HCT116 (cell line): ENCODE measurements at regions not wholly inside any gene's neighbourhood (a gene's known extent, or its start where the extent isn't known, plus 50 kb on each side); places are given as distances from the start of the nearest gene placed in this dataset.

Source experiments
- ATAC-seq: fragments of 200-7000 bp; cut with Tn5 transposase; 2 replicates; pipeline ENCODE4 v1.9.1; 2020; ENCODE audit warnings: mild to moderate bottlenecking, moderate library complexity
- BruUV-seq: library from RNA; stranded (reverse); fragments of 400-500 nt; replicated peaks from 2 replicates; lab custom pipeline; 2021; lab: Mats Ljungman, UMichigan
- CTCF ChIA-PET: fragments of 300-600 bp; sonication (Branson Sonifier 250); formaldehyde crosslinking; loops from one replicate; lab custom pipeline; 2021; ENCODE audit warnings: antibody characterized with exemption; lab: Charles Lee
- POLR2A ChIA-PET: fragments of 300-600, 350-600 bp; sonication (Branson Sonifier 250); formaldehyde crosslinking; loops from one replicate; lab custom pipeline; 2021; ENCODE audit warnings: antibody characterized with exemption; lab: Charles Lee
- RAD21 ChIA-PET, 2 experiments: fragments of 300-600 bp; sonication (Branson Sonifier 250); formaldehyde crosslinking; loops; one replicate each; lab custom pipeline; 2023; ENCODE audit warnings: low total read pairs in 2 of 2; ENCODE audit not compliant: uncharacterized antibody in 2 of 2, unreplicated experiment in 2 of 2, low non-redundant PET in 1 of 2; lab: Charles Lee
- DNase-seq: peaks from one replicate; pipeline ENCODE4 v3.0.0-alpha.2; 2010; ENCODE audit warnings: low read depth, low spot score
- H2AFZ ChIP-seq: fragments of 200-600 bp; shearing (Covaris generic), sonication (generic); 2 replicates; pipeline ENCODE4 v1.6.1; 2017; ENCODE audit warnings: low read depth, mixed run types, mixed read lengths, antibody characterized with exemption, low read length; ENCODE audit not compliant: poor library complexity, severe bottlenecking
- H3K27ac ChIP-seq: 2 replicates; pipeline ENCODE4 v1.5.1; 2012; ENCODE audit warnings: low read depth, low read length
- H3K27me3 ChIP-seq: fragments of 200-600 bp; sonication (generic); 2 replicates; pipeline ENCODE4 v1.6.1; 2016; ENCODE audit warnings: mixed run types, low read length, mixed read lengths; ENCODE audit not compliant: insufficient read depth
- H3K36me3 ChIP-seq, 2 experiments: fragments of 200-500 bp in 1 of 2; fragments of 200-600 bp in 1 of 2; sonication (Bioruptor generic) in 1 of 2; sonication (generic) in 1 of 2; 2 replicates each; pipeline versions ENCODE4 v1.5.1 to v1.6.1; 2014 to 2016; ENCODE audit warnings: low read length in 2 of 2, inconsistent platforms in 1 of 2, mixed read lengths in 1 of 2, mixed run types in 1 of 2; ENCODE audit not compliant: insufficient read depth in 2 of 2, control insufficient read depth in 1 of 2
- H3K4me1 ChIP-seq, 2 experiments: fragments of 200-600 bp in 1 of 2; sonication (generic) in 1 of 2; 2 replicates each; pipeline versions ENCODE4 v1.5.1 to v1.6.1; 2012 to 2017; ENCODE audit warnings: low read length in 2 of 2, inconsistent platforms in 1 of 2, mild to moderate bottlenecking in 1 of 2, mixed read lengths in 1 of 2, mixed run types in 1 of 2, moderate library complexity in 1 of 2; ENCODE audit not compliant: insufficient read depth in 2 of 2, control insufficient read depth in 1 of 2
- H3K4me2 ChIP-seq: fragments of 200-600 bp; sonication (generic); 2 replicates; pipeline ENCODE4 v1.6.1; 2017; ENCODE audit warnings: mixed run types, low read length, mixed read lengths
- H3K4me3 ChIP-seq, 2 experiments: fragments of 200-600 bp in 1 of 2; sonication (generic) in 1 of 2; replicated peaks in 1 of 2; 2 replicates each; pipeline ENCODE4 v1.5.1; 2011 to 2016; ENCODE audit warnings: low read length in 2 of 2, control low read depth in 1 of 2, low read depth in 1 of 2, mild to moderate bottlenecking in 1 of 2, mixed read lengths in 1 of 2, mixed run types in 1 of 2
- H3K79me2 ChIP-seq: fragments of 200-600 bp; sonication (generic); 2 replicates; pipeline ENCODE4 v1.6.1; 2017; ENCODE audit warnings: mild to moderate bottlenecking, mixed run types, low read length, moderate library complexity, mixed read lengths; ENCODE audit not compliant: insufficient read depth
- H3K9ac ChIP-seq: fragments of 200-600 bp; sonication (generic); 2 replicates; pipeline ENCODE4 v1.6.1; 2016; ENCODE audit warnings: low read length, mixed read lengths
- H3K9me2 ChIP-seq: fragments of 200-600 bp; sonication (generic), shearing (Covaris generic); 2 replicates; pipeline ENCODE4 v1.6.1; 2017; ENCODE audit warnings: mixed run types, mild to moderate bottlenecking, moderate library complexity; ENCODE audit not compliant: insufficient read depth
- H3K9me3 ChIP-seq, 2 experiments: fragments of 200-500 bp in 1 of 2; fragments of 200-600 bp in 1 of 2; sonication (Bioruptor generic) in 1 of 2; sonication (generic) in 1 of 2; 2 replicates each; pipeline ENCODE4 v1.6.1; 2014 to 2017; ENCODE audit warnings: low read length in 2 of 2, mixed read lengths in 2 of 2, inconsistent platforms in 1 of 2, low read depth in 1 of 2, mild to moderate bottlenecking in 1 of 2, mixed run types in 1 of 2, moderate library complexity in 1 of 2; ENCODE audit not compliant: control insufficient read depth in 1 of 2, insufficient read depth in 1 of 2
- H4K20me1 ChIP-seq: fragments of 200-600 bp; sonication (generic), shearing (Covaris generic); 2 replicates; pipeline ENCODE4 v1.6.1; 2017; ENCODE audit warnings: mixed run types, mild to moderate bottlenecking, moderate library complexity; ENCODE audit not compliant: insufficient read depth
- CEBPB ChIP-seq: IDR thresholded peaks from 2 replicates; pipeline ENCODE4 v1.6.1; 2012; ENCODE audit warnings: low read depth
- CTCF ChIP-seq, 3 experiments: fragments of 200-600 bp in 1 of 3; sonication (generic) in 1 of 3; IDR thresholded peaks in 2 of 3; conservative IDR thresholded peaks in 1 of 3; 2 replicates each; pipeline ENCODE4 v1.5.1; 2012 to 2017; ENCODE audit warnings: low read depth in 2 of 3, low read length in 2 of 3, antibody characterized with exemption in 1 of 3, borderline replicate concordance in 1 of 3, control low read depth in 1 of 3, mild to moderate bottlenecking in 1 of 3, mixed read lengths in 1 of 3, mixed run types in 1 of 3, moderate library complexity in 1 of 3; ENCODE audit not compliant: insufficient read depth in 1 of 3
- ELF1 ChIP-seq: IDR thresholded peaks from 2 replicates; pipeline ENCODE4 v1.6.1; 2012; ENCODE audit warnings: low read depth, borderline replicate concordance
- FOSL1 ChIP-seq: IDR thresholded peaks from 2 replicates; pipeline ENCODE4 v1.6.1; 2012; ENCODE audit warnings: low read depth
- POLR2AphosphoS5 ChIP-seq: IDR thresholded peaks from 2 replicates; pipeline ENCODE4 v1.6.1; 2011; ENCODE audit warnings: mild to moderate bottlenecking, low read depth, low read length, moderate library complexity
- REST ChIP-seq: IDR thresholded peaks from 2 replicates; pipeline ENCODE4 v1.6.1; 2012; ENCODE audit warnings: low read depth
- SIN3A ChIP-seq: IDR thresholded peaks from 2 replicates; pipeline ENCODE4 v1.6.1; 2012; ENCODE audit warnings: low read depth
- SP1 ChIP-seq: IDR thresholded peaks from 2 replicates; pipeline ENCODE4 v1.6.1; 2012; ENCODE audit warnings: low read depth
- SRF ChIP-seq: IDR thresholded peaks from 2 replicates; pipeline ENCODE4 v1.6.1; 2012; ENCODE audit warnings: low read depth
- ZNF274 ChIP-seq: fragments of 200-500 bp; sonication (Bioruptor generic); IDR thresholded peaks from 2 replicates; pipeline ENCODE4 v1.6.1; 2014; ENCODE audit warnings: mild to moderate bottlenecking, low read depth, low read length, inconsistent platforms
- intact Hi-C: fragments of 100-400 bp; cut with micrococcal nuclease; formaldehyde crosslinking; loops from 2 replicates; pipeline ENCODE4 v1.10.0; 2022

DNA sequence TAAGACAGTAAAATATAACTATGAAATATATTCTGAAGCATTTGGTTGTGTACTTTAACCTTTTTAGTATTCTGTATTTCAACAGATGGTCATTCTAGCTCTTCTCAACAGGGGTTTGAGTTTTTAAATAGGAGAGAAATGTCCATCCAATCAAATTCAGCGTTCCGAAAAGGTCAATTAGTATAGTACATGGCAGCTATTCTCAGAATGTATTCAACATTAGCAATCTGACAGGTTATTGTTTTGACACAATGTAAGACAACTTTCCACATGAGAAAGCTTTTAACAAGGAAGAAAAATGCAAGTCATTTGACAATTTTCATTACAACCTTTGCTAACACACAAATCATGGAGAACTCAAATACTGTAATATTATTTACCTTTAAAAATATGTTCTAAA, 996.3 kb upstream of the CDH10 start:
- ATAC-seq (no peak), DNase-seq (no peak)
- Histone ChIP-seq H3K9me3 (peaks cover 4 to 21% of the 10 kb centered on the region in 2 experiments; a peak in 2 of 4 replicates), H3K4me3 (no peak overlapping the region), H3K9me2 (no peaks in the 10 kb centered on the region), H3K4me1 (no peaks in the 10 kb centered on the region), H3K79me2 (no peaks in the 10 kb centered on the region), H3K4me2 (no peak overlapping the region), H2AFZ (no peak overlapping the region), H3K9ac (no peak overlapping the region), H4K20me1 (no peaks in the 10 kb centered on the region), H3K27ac (no peak overlapping the region), H3K36me3 (no peaks in the 10 kb centered on the region), H3K27me3 (no peaks in the 10 kb centered on the region)
- TF ChIP-seq REST, result no peak
- TF ChIP-seq CEBPB, result no peak
- no peak for TF ChIP-seq SIN3A
- TF ChIP-seq CTCF (IDR thresholded peaks at IDR 0.05 in 2 of 3, conservative IDR thresholded peaks at IDR 0.05 in 1 of 3; ENCODE audit: borderline replicate concordance in 1 of 3, insufficient read depth in 1 of 3, low read depth in 2 of 3, low read length in 2 of 3), result no peak
- TF ChIP-seq ZNF274, result no peak
- no peak for TF ChIP-seq SP1
- no peak for TF ChIP-seq FOSL1
- TF ChIP-seq POLR2AphosphoS5, result no peak
- no peak for TF ChIP-seq SRF
- no peak for TF ChIP-seq ELF1
- ChIA-PET POLR2A (no interaction called here), CTCF (no interaction called here), RAD21 (no interaction called here)
- intact Hi-C loops, result no loop called here
- no TSS peak for BruUV-seq
